Mammary epithelial cell (primary cell): ENCODE measurements at regions not wholly inside any gene's neighbourhood (a gene's known extent, or its start where the extent isn't known, plus 50 kb on each side); places are given as distances from the start of the nearest gene placed in this dataset.

Experiments used
- EZH2 ChIP-seq: IDR thresholded peaks from 2 replicates; pipeline ENCODE4 v1.6.1; 2012; ENCODE audit warnings: low read length, inconsistent platforms, borderline replicate concordance
- TF ChIP-seq, protein P1 (sequence below), 2 donors: IDR thresholded peaks in 1 of 2; conservative IDR thresholded peaks in 1 of 2; 2 replicates each; pipeline ENCODE4 v1.5.1; 2011 to 2012; ENCODE audit warnings: inconsistent platforms in 2 of 2, low read length in 2 of 2, mild to moderate bottlenecking in 2 of 2, control low read depth in 1 of 2, low read depth in 1 of 2; ENCODE audit not compliant: insufficient read depth in 1 of 2; ENCODE audit errors: extremely low read depth in 1 of 2

- TF ChIP-seq, protein P1, sequence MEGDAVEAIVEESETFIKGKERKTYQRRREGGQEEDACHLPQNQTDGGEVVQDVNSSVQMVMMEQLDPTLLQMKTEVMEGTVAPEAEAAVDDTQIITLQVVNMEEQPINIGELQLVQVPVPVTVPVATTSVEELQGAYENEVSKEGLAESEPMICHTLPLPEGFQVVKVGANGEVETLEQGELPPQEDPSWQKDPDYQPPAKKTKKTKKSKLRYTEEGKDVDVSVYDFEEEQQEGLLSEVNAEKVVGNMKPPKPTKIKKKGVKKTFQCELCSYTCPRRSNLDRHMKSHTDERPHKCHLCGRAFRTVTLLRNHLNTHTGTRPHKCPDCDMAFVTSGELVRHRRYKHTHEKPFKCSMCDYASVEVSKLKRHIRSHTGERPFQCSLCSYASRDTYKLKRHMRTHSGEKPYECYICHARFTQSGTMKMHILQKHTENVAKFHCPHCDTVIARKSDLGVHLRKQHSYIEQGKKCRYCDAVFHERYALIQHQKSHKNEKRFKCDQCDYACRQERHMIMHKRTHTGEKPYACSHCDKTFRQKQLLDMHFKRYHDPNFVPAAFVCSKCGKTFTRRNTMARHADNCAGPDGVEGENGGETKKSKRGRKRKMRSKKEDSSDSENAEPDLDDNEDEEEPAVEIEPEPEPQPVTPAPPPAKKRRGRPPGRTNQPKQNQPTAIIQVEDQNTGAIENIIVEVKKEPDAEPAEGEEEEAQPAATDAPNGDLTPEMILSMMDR (conservative IDR thresholded peaks at IDR 0.05 in 1 of 2, IDR thresholded peaks at IDR 0.05 in 1 of 2; ENCODE audit: extremely low read depth in 1 of 2, insufficient read depth in 1 of 2, low read depth in 1 of 2, low read length in 2 of 2), result no peak
- TF ChIP-seq EZH2, result no peak
Observed at GRCh38 chr1:234908571-234908970, 220.1 kb downstream of the TOMM20 start.
